Stimulated activated CD8-positive, alpha-beta memory T cell treated with anti-CD3 and anti-CD28 coated beads, Interleukin-12 subunit alpha, Interleukin-12 subunit beta, amount 100 ng/mL, for 24 hours (primary cell): ENCODE measurements at regions not wholly inside any gene's neighbourhood (a gene's known extent, or its start where the extent isn't known, plus 50 kb on each side); places are given as distances from the start of the nearest gene placed in this dataset.

Source experiments
- DNase-seq: peaks from one replicate; pipeline ENCODE4 v3.0.0-alpha.2; 2020; ENCODE audit errors: extremely low read depth

DNA sequence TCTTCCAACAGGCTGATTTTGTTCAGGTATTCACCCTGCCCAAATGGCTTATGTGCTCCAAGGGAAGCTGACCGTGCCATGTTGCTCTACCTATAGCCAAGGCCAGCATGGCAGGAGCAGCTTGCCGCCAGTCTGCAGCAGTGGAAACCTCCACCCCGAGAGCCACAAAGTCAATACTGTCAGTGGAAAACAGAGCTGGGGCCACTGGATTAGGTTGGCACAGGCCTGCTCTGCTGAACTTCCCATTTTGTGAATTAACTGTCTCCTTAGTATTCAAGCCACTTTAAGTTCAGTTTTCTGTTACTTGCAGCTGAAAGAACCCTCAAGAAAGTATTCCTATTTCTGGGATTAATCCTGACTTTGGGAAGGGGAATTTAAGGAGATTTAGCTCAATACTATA lies 63.8 kb upstream of the XCR1 start:
- DNase-seq, result no peak

DNA sequence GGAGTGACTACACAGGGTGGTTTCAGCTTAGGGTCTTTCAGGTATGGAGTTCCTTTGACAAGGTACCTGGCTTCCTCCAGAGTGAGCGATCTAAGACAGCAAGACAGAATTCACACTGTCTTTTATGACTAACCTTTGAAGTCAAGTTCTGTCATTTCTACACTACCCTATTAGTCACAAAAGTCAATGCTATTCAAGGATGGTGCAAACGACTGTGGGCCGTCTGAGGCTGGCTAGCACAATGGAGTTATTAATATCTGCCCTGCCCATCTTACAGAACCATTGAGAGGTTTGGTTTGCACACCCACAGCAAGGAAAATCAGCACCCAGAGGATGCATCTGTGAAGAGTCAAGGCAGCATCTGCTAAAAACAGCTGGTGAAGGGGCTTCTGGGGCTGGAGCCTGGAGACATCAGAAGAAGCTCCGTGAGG lies 62.9 kb upstream of the XCR1 start:
- no peak for DNase-seq

DNA sequence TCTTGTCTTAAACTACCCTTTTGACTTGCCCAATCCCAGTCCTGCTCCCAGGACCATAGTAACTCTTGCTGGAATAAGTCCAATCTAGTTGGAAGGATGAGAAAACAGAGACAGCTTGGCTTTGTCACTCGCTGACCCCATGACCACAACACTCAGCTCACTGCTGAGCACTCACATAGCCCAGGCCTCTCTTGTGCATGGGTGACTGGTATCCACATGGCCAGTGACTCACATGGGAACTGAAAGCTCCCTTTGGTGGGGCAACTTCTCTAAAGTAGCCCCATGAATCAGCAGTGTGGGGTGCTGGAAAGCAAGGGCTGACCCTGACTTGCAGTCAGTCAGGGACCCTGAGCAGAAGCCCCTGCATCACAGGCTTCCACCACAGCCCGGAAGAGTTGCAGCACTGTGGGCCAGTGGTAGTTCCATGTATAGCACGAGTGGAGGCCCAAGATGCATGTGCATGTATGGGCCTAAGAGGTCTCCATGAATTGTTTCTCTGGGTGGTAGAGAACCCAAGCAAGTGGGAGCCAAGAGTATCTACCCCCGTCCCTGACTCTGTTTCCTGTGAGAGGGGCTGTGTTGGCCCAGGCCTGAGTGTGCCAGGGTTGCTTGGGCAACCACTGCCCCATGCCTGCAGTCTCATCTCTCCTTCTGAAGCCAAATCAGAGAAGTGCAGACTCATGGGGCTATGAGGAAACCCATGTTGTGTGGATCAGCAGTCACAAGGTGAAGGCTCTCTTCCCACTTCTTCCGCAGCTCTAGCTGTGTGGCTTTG lies 62.1 kb upstream of the XCR1 start:
- DNase-seq, result no peak

DNA sequence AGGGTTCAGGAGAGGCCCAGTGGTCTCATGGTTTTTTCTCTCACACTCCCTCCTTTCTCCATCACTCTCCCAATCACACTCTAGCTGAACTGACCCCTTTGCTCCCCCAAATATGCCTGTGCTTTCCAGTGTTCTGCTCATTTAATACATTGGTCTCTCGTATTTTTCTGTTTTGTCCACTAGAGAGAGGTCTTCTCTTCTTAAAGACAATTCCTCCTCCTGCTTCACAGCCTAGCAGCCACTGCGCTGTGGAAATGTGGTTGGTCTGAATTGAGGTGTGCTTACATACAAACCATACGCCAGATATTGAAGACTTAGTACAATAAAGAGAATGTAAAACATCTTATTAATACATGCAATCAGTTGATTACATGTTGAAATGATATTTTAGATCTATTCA lies 60.6 kb upstream of the XCR1 start:
- DNase-seq, result no peak

DNA sequence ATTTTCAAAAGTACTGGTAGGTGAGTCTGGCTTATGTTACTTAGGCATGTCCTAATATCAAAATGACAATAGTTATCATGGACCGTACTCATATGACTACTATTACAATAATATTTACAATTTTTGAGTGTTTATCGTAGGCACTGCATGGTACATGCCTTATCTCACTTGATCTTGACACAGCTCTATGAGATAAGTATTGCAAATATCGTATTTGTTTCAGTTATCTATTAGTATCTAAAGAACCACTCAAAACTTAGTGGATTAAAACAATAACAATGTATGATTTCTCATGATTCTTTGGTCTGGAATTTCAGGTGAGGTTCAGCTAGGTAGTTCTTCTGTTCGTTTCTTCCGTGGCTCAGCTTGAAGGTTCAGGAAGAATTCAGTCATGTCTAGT lies 59.7 kb upstream of the XCR1 start:
- DNase-seq, result no peak

DNA sequence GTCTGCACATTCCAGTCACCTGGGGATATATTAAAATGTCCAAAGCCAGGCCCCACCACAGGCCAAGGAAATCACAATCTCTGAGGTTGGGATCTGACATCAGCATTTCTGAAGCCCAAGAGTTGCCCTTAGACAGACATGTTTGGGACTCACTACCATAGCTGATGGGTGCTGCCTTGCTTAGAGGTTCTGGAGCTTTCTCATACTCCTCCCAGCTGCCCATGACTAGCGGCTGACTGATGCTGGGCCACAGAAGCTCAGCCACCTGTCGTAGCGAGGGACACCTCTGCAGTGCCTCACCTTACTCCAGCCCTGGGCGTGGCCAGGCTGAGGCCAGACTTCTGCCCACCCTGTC lies 58.8 kb upstream of the XCR1 start:
- no peak for DNase-seq

DNA sequence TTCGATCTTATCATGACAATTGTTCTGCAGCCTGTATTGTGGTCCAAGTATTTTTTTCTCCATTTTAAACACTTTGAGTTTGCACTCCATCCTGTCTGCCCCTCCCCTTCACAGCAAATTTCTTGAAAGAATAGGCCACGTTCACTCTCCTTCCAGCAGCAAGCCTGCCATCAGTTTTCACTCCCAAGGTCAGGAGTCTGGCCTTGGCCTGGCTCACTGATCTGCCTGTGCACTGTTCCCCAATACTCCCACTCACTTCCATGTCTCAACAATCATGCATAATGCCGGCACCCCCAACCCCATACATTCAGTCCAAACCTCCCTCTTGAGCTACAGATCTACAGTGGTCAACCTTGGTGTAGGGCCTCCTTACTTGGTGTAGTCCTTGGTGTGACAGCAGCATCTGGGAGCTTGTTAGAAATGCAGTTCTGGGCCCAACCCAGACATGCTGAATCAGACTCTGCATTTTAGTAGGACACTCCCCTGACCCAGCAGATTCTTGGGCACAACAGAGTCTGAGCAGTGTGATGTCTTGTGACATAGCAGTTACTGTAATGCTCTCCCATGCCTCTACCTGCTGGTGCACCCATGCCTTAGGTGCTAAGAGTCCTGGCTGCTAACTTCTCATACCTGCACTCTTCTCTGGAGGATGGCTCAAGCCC lies 58.3 kb upstream of the XCR1 start:
- no peak for DNase-seq

DNA sequence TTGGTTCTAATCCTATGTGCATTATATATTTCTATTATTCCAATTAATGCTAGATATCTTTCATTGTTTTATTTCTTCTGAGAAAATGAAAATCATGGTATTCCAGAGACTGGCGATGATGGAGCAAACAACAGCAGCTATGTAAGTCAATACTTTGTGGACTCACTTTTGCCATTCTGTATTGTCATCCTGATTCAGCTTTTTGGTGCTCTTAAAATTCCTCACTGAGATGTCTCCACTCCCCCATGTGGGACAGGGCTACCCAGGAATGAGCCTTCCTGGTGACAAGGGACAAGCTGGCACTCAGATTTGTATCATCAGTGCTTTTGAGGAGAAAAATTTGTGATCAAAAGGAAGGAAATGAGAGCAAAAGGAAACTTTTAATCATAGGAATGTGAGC lies 56.7 kb upstream of the XCR1 start:
- no peak for DNase-seq

DNA sequence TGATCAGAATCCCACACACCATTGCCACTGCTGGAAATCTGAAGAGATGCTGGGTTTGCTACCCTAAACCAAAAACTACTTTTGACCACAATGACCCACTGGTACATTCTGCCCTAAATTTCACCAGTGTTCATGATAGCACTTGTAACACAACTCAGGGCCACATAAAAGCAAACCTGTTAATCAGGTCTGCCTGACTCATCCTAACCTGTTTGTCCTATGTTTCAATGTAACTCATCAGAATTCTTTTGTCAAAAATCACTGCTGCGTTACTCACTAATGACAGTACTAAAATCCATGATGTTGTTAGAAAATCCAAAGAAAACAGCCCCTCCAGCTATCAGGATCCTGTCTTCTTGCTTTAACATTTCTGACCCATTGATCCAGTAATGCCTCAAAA lies 55.6 kb upstream of the XCR1 start:
- no peak for DNase-seq

DNA sequence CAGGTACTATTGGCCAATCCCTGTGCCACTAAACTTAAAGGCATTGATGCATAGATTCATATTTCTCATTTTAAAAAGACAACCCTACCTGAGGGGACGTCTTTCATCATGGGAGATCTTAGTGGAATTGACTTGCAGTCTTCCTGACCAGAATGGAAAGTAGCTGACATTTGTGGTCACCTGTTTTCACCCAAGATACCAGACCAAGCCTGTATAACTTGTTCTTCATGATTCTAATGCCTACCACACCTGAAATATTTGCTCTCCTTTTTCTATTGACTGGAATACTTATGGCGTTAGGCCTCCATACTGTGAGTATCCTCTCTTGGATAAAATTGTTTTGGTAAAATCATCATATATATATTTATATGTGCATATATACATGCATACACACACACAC lies 54.7 kb upstream of the XCR1 start:
- DNase-seq, result no peak

DNA sequence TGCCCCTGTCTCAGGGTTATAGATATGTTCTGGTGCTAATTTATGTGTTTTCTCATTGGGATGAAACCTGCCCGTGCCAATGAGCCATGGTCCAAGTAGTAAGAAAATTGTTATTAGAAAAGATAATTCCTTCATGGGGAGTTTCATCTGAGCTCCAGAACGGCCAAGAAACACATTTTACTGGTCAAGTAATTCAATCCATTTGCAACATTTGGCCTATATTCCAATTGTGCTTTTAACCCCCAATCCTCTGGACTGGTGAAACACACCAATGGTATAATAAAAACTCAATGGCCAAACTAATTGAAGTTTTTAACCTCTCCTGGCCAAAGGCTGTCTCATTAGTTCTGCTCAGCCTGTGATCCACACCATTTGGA lies 53.7 kb upstream of the XCR1 start:
- no peak for DNase-seq

DNA sequence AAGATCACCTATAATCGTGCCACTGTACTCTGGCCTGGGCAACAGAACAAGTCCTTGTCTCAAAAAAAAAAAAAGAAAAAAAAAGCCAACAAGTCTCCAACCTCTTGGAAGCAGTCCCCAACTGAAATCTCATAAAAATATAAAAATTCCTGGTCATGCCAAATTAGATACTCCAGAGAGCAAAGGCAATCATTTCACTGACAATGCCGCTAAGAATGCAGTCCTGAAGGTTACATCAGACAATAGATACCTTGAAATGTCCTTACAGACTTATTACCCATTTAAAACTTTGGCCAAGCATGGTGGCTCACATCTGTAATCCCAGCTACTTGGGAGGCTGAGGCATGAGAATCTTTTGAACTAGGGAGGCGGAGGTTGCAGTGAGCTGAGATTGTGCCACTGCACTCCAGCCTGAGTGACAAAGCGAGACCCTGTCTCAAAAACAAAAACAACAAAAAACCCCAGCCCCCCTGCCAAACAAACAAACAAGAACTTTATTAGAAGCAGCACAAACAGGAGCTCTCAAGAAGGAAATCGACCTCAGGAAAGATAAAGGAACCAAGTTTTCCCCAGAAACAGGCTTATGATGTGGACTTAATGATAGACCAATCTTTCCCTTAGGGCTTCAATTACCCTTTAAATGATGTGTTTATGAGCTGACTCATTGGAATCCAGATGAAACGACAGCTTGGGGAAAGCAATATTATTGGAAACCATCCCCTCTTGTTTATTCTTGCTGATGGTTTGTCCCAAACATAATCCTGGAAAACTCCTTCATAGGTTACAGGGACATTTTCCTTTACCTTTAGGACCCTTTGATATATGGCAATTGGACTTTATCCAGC lies 53.1 kb upstream of the XCR1 start:
- no peak for DNase-seq

DNA sequence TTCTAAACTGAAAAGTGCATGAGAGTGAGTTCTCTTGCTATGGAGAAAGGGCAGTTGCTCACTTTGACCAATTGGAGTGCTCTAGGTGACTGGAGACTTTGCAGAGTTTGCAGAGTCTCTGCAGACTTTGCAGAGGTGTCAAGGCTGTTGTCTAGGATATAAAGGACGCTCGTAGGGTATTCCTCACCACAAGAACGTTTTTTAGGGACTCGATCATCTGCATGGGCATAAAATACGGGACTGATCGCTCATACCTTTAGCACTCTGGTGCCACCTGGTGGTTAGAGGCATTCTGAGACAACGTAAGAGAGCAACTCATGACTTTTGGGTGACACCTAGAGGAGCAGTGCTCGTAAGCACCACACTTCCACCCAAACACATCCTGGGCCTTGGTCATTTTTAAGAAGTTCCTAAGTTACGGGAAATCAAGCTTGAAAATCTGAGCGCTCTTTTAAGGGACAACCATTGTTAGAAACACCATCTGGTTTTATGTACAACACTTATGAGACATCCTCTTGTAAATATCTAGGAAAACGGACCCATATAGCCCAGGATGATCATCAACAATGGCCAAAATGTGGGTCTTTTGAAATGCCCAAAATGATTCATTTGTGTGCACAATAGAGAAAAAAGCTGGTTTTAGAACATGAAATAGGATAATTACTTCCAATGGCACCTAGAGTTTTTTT lies 51.6 kb upstream of the XCR1 start:
- peak; percentile 74 for DNase-seq
